T-helper 17 cell (primary cell): ENCODE measurements at regions not wholly inside any gene's neighbourhood (a gene's known extent, or its start where the extent isn't known, plus 50 kb on each side); places are given as distances from the start of the nearest gene placed in this dataset.
"Not testable (repeated sequence)": the region's sequence is repeated elsewhere in the genome, so short reads cannot be mapped to it uniquely, and the experiment has no call there.

Experiments used
- ATAC-seq: fragments of 150-1000 bp; cut with Tn5 transposase; 2 replicates; pipeline ENCODE4 v1.10.0; 2021; ENCODE audit warnings: mild to moderate bottlenecking, moderate library complexity
- DNase-seq, 3 donors: peaks; one replicate each; pipeline versions ENCODE4 v3.0.0 to v3.0.0-alpha.2; 2020 to 2021
- H3K9me3 ChIP-seq: one replicate; pipeline ENCODE4 v1.7.0; 2013; ENCODE audit warnings: low read length, mild to moderate bottlenecking; ENCODE audit not compliant: control insufficient read depth, poor library complexity, severe bottlenecking
- H3K27ac Mint-ChIP-seq: one replicate; pipeline ENCODE4 v1.8.0; 2022; ENCODE audit warnings: mild to moderate bottlenecking, moderate library complexity, mixed read lengths
- H3K27me3 Mint-ChIP-seq: one replicate; pipeline ENCODE4 v1.8.0; 2022; ENCODE audit warnings: mixed read lengths
- H3K36me3 Mint-ChIP-seq: one replicate; pipeline ENCODE4 v1.8.0; 2022; ENCODE audit warnings: low read depth, mixed read lengths
- H3K4me1 Mint-ChIP-seq: one replicate; pipeline ENCODE4 v1.8.0; 2022; ENCODE audit warnings: mild to moderate bottlenecking, mixed read lengths
- H3K4me3 Mint-ChIP-seq: one replicate; pipeline ENCODE4 v1.8.0; 2022; ENCODE audit warnings: mild to moderate bottlenecking, moderate library complexity, mixed read lengths

GRCh38 chr18:71079606-71080005, 790.8 kb downstream of the SOCS6 start:
- no peaks in the 10 kb centered on the region for H3K9me3 ChIP-seq
- no peak overlapping the region for H3K27ac Mint-ChIP-seq
- no peaks in the 10 kb centered on the region for H3K36me3 Mint-ChIP-seq
- H3K27me3 Mint-ChIP-seq: no peaks in the 10 kb centered on the region
- H3K4me1 Mint-ChIP-seq: no peaks in the 10 kb centered on the region
- no peak for ATAC-seq
- H3K4me3 Mint-ChIP-seq: no peak overlapping the region
- no peak for DNase-seq

DNA sequence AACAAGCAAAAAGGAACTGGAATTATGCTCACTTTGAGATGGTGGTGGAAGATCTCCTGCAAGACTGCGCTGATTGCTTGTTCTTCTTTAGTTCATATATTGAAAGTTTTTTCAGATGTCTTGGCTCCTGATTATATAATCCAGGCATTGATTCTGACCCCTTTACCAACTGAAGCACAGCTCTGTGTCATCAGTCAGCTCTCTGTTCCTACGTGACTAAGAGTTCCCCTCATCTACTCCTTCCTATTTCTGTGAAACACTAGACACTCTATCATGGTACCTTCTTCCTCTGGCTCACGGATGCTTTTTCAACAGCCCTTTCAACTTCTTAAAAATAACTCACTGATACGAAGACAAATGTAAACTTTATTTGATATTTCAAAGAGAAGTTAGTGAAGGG, 788.6 kb downstream of the SOCS6 start:
- ATAC-seq: no peak
- no peaks in the 10 kb centered on the region for H3K9me3 ChIP-seq
- Mint-ChIP-seq H3K4me1 (no peaks in the 10 kb centered on the region), H3K36me3 (no peaks in the 10 kb centered on the region), H3K27ac (no peak overlapping the region), H3K4me3 (no peak overlapping the region), H3K27me3 (no peaks in the 10 kb centered on the region)
- DNase-seq: no peak

GRCh38 chr18:71075147-71075546, 786.3 kb downstream of the SOCS6 start:
- no peak for DNase-seq
- H3K4me3 Mint-ChIP-seq: no peak overlapping the region
- no peak for ATAC-seq
- no peaks in the 10 kb centered on the region for H3K36me3 Mint-ChIP-seq
- no peaks in the 10 kb centered on the region for H3K27me3 Mint-ChIP-seq
- H3K27ac Mint-ChIP-seq: no peak overlapping the region
- H3K9me3 ChIP-seq: no peaks in the 10 kb centered on the region
- no peaks in the 10 kb centered on the region for H3K4me1 Mint-ChIP-seq

GRCh38 chr18:71068338-71068737, 779.5 kb downstream of the SOCS6 start:
- Mint-ChIP-seq H3K4me3 (no peak overlapping the region), H3K4me1 (peaks cover 3% of the 10 kb centered on the region), H3K27ac (no peak overlapping the region), H3K27me3 (no peaks in the 10 kb centered on the region), H3K36me3 (no peaks in the 10 kb centered on the region)
- ATAC-seq: no peak
- no peaks in the 10 kb centered on the region for H3K9me3 ChIP-seq
- no peak for DNase-seq

GRCh38 chr18:71049893-71050292, 761.0 kb downstream of the SOCS6 start:
- no peak overlapping the region for H3K4me3 Mint-ChIP-seq

GRCh38 chr18:71047882-71048281, 759.0 kb downstream of the SOCS6 start:
- no peaks in the 10 kb centered on the region for H3K36me3 Mint-ChIP-seq

More at GRCh38 chr18:71049893-71050292, 761.0 kb downstream of the SOCS6 start:
- Mint-ChIP-seq H3K4me1 (no peaks in the 10 kb centered on the region), H3K27ac (no peak overlapping the region), H3K27me3 (no peaks in the 10 kb centered on the region), H3K36me3 (no peaks in the 10 kb centered on the region)
- DNase-seq: no peak
- no peaks in the 10 kb centered on the region for H3K9me3 ChIP-seq
- ATAC-seq: no peak

GRCh38 chr18:71045331-71046065, 756.7 kb downstream of the SOCS6 start:
- no peaks in the 10 kb centered on the region for H3K36me3 Mint-ChIP-seq
- no peak overlapping the region for H3K4me3 Mint-ChIP-seq
- ATAC-seq (no peak), DNase-seq (no peak)
- H3K4me1 Mint-ChIP-seq: no peaks in the 10 kb centered on the region
- no peak overlapping the region for H3K27ac Mint-ChIP-seq
- no peaks in the 10 kb centered on the region for H3K27me3 Mint-ChIP-seq
- H3K9me3 ChIP-seq: no peaks in the 10 kb centered on the region

More at GRCh38 chr18:71047882-71048281, 759.0 kb downstream of the SOCS6 start:
- H3K27me3 Mint-ChIP-seq: no peaks in the 10 kb centered on the region
- H3K27ac Mint-ChIP-seq: no peak overlapping the region
- no peak for ATAC-seq
- no peak for DNase-seq
- H3K4me3 Mint-ChIP-seq: no peak overlapping the region
- no peaks in the 10 kb centered on the region for H3K9me3 ChIP-seq
- no peaks in the 10 kb centered on the region for H3K4me1 Mint-ChIP-seq

DNA sequence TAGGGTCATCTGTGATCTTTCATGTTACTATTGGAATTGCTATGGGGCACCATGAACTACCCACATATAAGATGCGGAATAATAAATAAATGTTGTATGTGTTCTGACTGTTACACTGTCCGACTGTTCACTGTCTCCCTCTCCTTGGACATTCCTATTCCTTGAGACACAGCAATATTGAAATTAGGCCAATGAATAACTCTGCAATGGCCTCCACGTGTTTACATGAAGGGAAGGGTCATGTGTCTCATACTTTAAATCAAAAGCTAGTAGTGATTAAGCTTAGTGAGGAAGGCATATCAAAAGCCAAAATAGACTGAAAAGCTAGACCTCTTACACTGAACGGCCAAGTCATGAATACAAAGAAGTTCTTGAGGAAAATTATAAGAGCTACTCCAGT, 751.3 kb downstream of the SOCS6 start:
- no peaks in the 10 kb centered on the region for H3K9me3 ChIP-seq
- no peaks in the 10 kb centered on the region for H3K36me3 Mint-ChIP-seq
- ATAC-seq (no peak), DNase-seq (no peak)
- no peak overlapping the region for H3K4me3 Mint-ChIP-seq
- H3K4me1 Mint-ChIP-seq: no peaks in the 10 kb centered on the region
- no peak overlapping the region for H3K27ac Mint-ChIP-seq
- no peaks in the 10 kb centered on the region for H3K27me3 Mint-ChIP-seq

GRCh38 chr18:71038196-71038595, 749.4 kb downstream of the SOCS6 start:
- no peak for DNase-seq
- no peaks in the 10 kb centered on the region for H3K4me1 Mint-ChIP-seq
- no peak for ATAC-seq
- no peak overlapping the region for H3K27ac Mint-ChIP-seq
- H3K27me3 Mint-ChIP-seq: no peaks in the 10 kb centered on the region
- no peaks in the 10 kb centered on the region for H3K36me3 Mint-ChIP-seq
- no peak overlapping the region for H3K4me3 Mint-ChIP-seq
- no peaks in the 10 kb centered on the region for H3K9me3 ChIP-seq

DNA sequence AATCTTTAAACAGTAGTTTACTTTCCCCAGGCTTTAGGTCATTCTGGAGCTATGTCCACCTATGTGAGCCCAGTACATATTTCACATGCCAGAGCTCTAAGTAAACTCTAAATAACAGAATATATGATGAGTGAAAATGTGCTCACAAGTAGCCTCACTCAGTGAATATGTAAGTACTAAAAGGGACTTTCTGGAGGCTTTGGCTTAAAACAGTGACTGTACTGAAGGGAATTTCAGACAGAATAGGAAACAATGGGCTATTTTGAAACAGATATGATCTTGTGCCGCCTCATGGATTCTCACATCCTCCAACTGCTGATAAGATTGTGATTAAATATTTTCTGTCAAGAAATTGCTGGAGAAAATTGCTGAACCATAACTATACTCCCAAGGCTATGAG, 747.9 kb downstream of the SOCS6 start:
- H3K36me3 Mint-ChIP-seq: no peaks in the 10 kb centered on the region
- H3K4me3 Mint-ChIP-seq: no peak overlapping the region
- H3K9me3 ChIP-seq: no peaks in the 10 kb centered on the region
- DNase-seq (no peak), ATAC-seq (no peak)
- no peaks in the 10 kb centered on the region for H3K4me1 Mint-ChIP-seq
- H3K27ac Mint-ChIP-seq: no peak overlapping the region
- H3K27me3 Mint-ChIP-seq: no peaks in the 10 kb centered on the region

DNA sequence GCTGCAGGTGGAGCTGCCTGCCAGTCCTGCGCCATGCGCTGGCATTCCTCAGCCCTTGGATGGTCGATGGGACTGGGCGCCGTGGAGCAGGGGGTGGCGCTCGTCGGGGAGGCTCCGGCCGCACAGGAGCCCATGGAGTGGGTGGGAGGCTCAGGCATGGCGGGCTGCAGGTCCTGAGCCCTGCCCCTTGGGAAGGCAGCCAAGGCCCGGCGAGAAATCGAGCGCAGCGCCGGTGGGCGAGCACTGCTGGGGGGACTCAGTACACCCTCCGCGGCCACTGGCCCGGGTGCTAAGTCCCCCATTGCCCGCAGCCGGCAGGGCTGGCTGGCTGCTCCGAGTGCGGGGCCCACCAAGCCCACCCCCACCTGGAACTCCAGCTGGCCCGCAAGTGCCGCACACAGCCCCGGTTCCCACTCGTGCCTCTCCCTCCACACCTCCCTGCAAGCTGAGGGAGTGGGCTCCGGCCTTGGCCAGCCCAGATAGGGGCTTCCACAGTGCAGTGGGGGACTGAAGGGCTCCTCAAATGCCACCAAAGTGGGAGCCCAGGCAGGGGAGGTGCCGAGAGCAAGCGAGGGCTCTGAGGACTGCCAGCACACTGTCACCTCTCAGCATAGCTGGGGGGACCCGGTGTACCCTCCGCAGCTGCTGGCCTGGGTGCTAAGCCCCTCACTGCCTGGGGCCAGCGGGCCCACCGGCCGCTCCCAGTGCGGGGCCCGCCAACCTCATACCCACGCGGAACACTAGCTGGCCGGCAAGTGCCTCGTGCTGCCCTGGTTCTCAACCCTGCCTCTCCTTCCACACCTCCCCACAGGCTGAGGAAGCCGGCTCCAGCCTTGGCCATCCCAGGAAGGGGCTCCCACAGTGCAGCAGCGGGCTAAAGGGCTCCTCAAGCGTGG, 742.7 kb downstream of the SOCS6 start:
- H3K36me3 Mint-ChIP-seq, H3K27me3 Mint-ChIP-seq, H3K27ac Mint-ChIP-seq, DNase-seq, H3K9me3 ChIP-seq, ATAC-seq, H3K4me1 Mint-ChIP-seq, H3K4me3 Mint-ChIP-seq: not testable (repeated sequence)

DNA sequence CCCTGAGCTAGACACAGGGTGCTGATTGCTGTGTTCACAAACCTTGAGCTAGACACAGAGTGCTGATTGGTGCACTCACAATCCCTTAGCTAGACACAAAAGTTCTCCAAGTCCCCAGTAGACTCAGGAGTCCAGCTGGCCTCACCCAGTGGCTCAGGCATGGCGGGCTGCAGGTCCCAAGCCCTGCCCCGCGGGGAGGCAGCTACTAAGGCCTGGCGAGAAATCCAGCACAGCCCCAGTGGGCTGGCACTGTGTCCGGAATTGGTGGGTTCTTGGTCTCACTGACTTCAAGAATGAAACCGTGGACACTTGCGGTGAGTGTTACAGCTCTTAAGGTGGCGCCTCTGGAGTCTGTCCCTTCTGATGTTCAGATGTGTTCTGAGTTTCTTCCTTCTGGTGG, 741.2 kb downstream of the SOCS6 start:
- H3K27me3 Mint-ChIP-seq, ATAC-seq, H3K9me3 ChIP-seq, H3K4me3 Mint-ChIP-seq, DNase-seq, H3K36me3 Mint-ChIP-seq, H3K4me1 Mint-ChIP-seq, H3K27ac Mint-ChIP-seq: not testable (repeated sequence)

GRCh38 chr18:71028285-71028762, 739.5 kb downstream of the SOCS6 start:
- no peaks in the 10 kb centered on the region for H3K27me3 Mint-ChIP-seq
- DNase-seq (no peak), ATAC-seq (no peak)
- no peak overlapping the region for H3K4me3 Mint-ChIP-seq
- H3K36me3 Mint-ChIP-seq: no peaks in the 10 kb centered on the region
- H3K9me3 ChIP-seq: no peaks in the 10 kb centered on the region
- no peaks in the 10 kb centered on the region for H3K4me1 Mint-ChIP-seq
- H3K27ac Mint-ChIP-seq: no peak overlapping the region
